ENCODE measurements at regions not wholly inside any gene's neighbourhood (a gene's known extent, or its start where the extent isn't known, plus 50 kb on each side); places are given as distances from the start of the nearest gene placed in this dataset.

GRCh38 chr5:133786420-133786819, 174.1 kb upstream of the FSTL4 start:
- TF ChIP-seq ZBTB40 (IDR thresholded peaks at IDR 0.05; ENCODE audit: borderline replicate concordance) = no peak
- no peak for TF ChIP-seq ZNF274 (IDR thresholded peaks at IDR 0.05; ENCODE audit: insufficient read depth, insufficient read length)
- no peak for TF ChIP-seq YBX1 (IDR thresholded peaks at IDR 0.05)
- TF ChIP-seq TAF1 (IDR thresholded peaks at IDR 0.05; ENCODE audit: borderline replicate concordance, low read depth, low read length) = no peak
- no peak for TF ChIP-seq CTCF (IDR thresholded peaks at IDR 0.05 in 2 of 3, conservative IDR thresholded peaks at IDR 0.05 in 1 of 3; ENCODE audit: control insufficient read depth in 2 of 3, extremely low read depth in 1 of 3, insufficient read depth in 1 of 3, low read depth in 3 of 3, low read length in 3 of 3)
- no peak for TF ChIP-seq GATAD2B (conservative IDR thresholded peaks at IDR 0.05; ENCODE audit: low read depth)
- no peak for TF ChIP-seq SIN3A (IDR thresholded peaks at IDR 0.05; ENCODE audit: low read depth, low read length)
- no peak for TF ChIP-seq ZNF622 (IDR thresholded peaks at IDR 0.05)
- no peak for TF ChIP-seq ELK1 (IDR thresholded peaks at IDR 0.05; ENCODE audit: low read depth, low read length)
- TF ChIP-seq NBN (IDR thresholded peaks at IDR 0.05) = no peak
- no peak for TF ChIP-seq EP300 (IDR thresholded peaks at IDR 0.05; ENCODE audit: borderline replicate concordance in 1 of 2, control insufficient read depth in 1 of 2, low read depth in 2 of 2, low read length in 2 of 2)
- TF ChIP-seq PML (IDR thresholded peaks at IDR 0.05; ENCODE audit: low read length) = no peak
- TF ChIP-seq POLR2A (IDR thresholded peaks at IDR 0.05; ENCODE audit: low read depth, low read length) = no peak
